Caco-2 (cell line): ENCODE measurements at regions not wholly inside any gene's neighbourhood (a gene's known extent, or its start where the extent isn't known, plus 50 kb on each side); places are given as distances from the start of the nearest gene placed in this dataset.

Experiments used
- BruUV-seq: library from RNA; stranded (reverse); fragments of 400-500 nt; replicated peaks from 2 replicates; lab custom pipeline; 2021; lab: Mats Ljungman, UMichigan
- CTCF ChIA-PET: fragments of 300-600 bp; sonication (Branson Sonifier 250); formaldehyde crosslinking; loops from one replicate; lab custom pipeline; 2022; ENCODE audit warnings: antibody characterized with exemption; lab: Charles Lee
- POLR2A ChIA-PET: fragments of 300-600 bp; sonication (Branson Sonifier 250); formaldehyde crosslinking; loops from one replicate; lab custom pipeline; 2022; ENCODE audit warnings: antibody characterized with exemption; lab: Charles Lee
- DNase-seq, 2 experiments: peaks; one replicate each; pipeline versions ENCODE4 v3.0.0 to v3.0.0-alpha.2; 2020 to 2022
- H3K27me3 ChIP-seq: replicated peaks from 2 replicates; pipeline ENCODE4 v1.6.0; 2011; ENCODE audit warnings: low read length; ENCODE audit not compliant: control insufficient read depth, insufficient read depth
- H3K36me3 ChIP-seq: 2 replicates; pipeline ENCODE4 v1.5.1; 2011; ENCODE audit warnings: low read length; ENCODE audit not compliant: control insufficient read depth, insufficient read depth
- H3K4me1 ChIP-seq: fragments of 250-450 bp; sonication (Bioruptor Pico); 2 replicates; pipeline ENCODE4 v1.5.1; 2020; ENCODE audit warnings: mild to moderate bottlenecking
- H3K4me3 ChIP-seq: 2 replicates; pipeline ENCODE4 v1.5.1; 2011; ENCODE audit warnings: low read depth, mild to moderate bottlenecking, control low read depth, low read length
- H3K9me3 ChIP-seq: fragments of 250-450 bp; sonication (Bioruptor Pico); 2 replicates; pipeline ENCODE4 v1.5.1; 2020; ENCODE audit warnings: mild to moderate bottlenecking, moderate library complexity
- H3K27ac Mint-ChIP-seq: one replicate; pipeline ENCODE4 v1.8.0; 2022; ENCODE audit warnings: mixed read lengths; ENCODE audit not compliant: unreplicated experiment
- H3K27me3 Mint-ChIP-seq: one replicate; pipeline ENCODE4 v1.8.0; 2022; ENCODE audit warnings: mixed read lengths; ENCODE audit not compliant: insufficient read depth, unreplicated experiment
- H3K36me3 Mint-ChIP-seq: one replicate; pipeline ENCODE4 v1.8.0; 2022; ENCODE audit warnings: mild to moderate bottlenecking, mixed read lengths; ENCODE audit not compliant: insufficient read depth, unreplicated experiment
- H3K4me1 Mint-ChIP-seq: one replicate; pipeline ENCODE4 v1.8.0; 2022; ENCODE audit warnings: low read depth, mixed read lengths; ENCODE audit not compliant: unreplicated experiment
- H3K4me3 Mint-ChIP-seq: one replicate; pipeline ENCODE4 v1.8.0; 2022; ENCODE audit warnings: mild to moderate bottlenecking, moderate library complexity, mixed read lengths; ENCODE audit not compliant: unreplicated experiment
- H3K9me3 Mint-ChIP-seq: one replicate; pipeline ENCODE4 v1.8.0; 2022; ENCODE audit warnings: mixed read lengths; ENCODE audit not compliant: unreplicated experiment
- CTCF ChIP-seq, 2 experiments: fragments of 200-600 bp in 1 of 2; IDR thresholded peaks; 1 replicate in 1 of 2; 2 replicates in 1 of 2; pipeline versions ENCODE4 v1.5.1 to v1.8.0; 2011 to 2022; ENCODE audit warnings: antibody characterized with exemption in 1 of 2, control low read depth in 1 of 2, inconsistent platforms in 1 of 2, low read depth in 1 of 2, low read length in 1 of 2, mild to moderate bottlenecking in 1 of 2, moderate library complexity in 1 of 2; ENCODE audit not compliant: insufficient read depth in 1 of 2, severe bottlenecking in 1 of 2, unreplicated experiment in 1 of 2
- intact Hi-C: fragments of 100-400 bp; cut with micrococcal nuclease; formaldehyde crosslinking; loops from one replicate; pipeline ENCODE4 v1.10.0; 2022; ENCODE audit not compliant: unreplicated experiment

GRCh38 chr10:31594347-31594873 lies 275.4 kb downstream of the ZEB1 start:
- Mint-ChIP-seq H3K4me1 (no peaks in the 10 kb centered on the region), H3K27ac (no peak overlapping the region), H3K36me3 (no peaks in the 10 kb centered on the region), H3K9me3 (peaks cover 25% of the 10 kb centered on the region), H3K4me3 (no peak overlapping the region), H3K27me3 (peaks cover 21% of the 10 kb centered on the region)
- H3K36me3 ChIP-seq = no peaks in the 10 kb centered on the region
- no TSS peak for BruUV-seq
- peaks cover 9% of the 10 kb centered on the region for H3K9me3 ChIP-seq
- intact Hi-C loops = no loop called here
- H3K27me3 ChIP-seq = no peaks in the 10 kb centered on the region; the same call in 1 of the 2 replicates
- ChIA-PET POLR2A (no interaction called here), CTCF (no interaction called here)
- TF ChIP-seq CTCF (IDR thresholded peaks at IDR 0.05; ENCODE audit: insufficient read depth in 1 of 2, low read depth in 1 of 2, low read length in 1 of 2, severe bottlenecking in 1 of 2, unreplicated experiment in 1 of 2) = no peak
- no peaks in the 10 kb centered on the region for H3K4me1 ChIP-seq
- no peak for DNase-seq
- no peak overlapping the region for H3K4me3 ChIP-seq

- Mint-ChIP-seq H3K9me3 (peaks cover 25% of the 10 kb centered on the region), H3K27ac (no peak overlapping the region), H3K4me3 (no peak overlapping the region), H3K27me3 (peaks cover 18% of the 10 kb centered on the region), H3K4me1 (no peaks in the 10 kb centered on the region), H3K36me3 (no peaks in the 10 kb centered on the region)
- H3K9me3 ChIP-seq = peaks cover 9% of the 10 kb centered on the region
- no peak for TF ChIP-seq CTCF (IDR thresholded peaks at IDR 0.05; ENCODE audit: insufficient read depth in 1 of 2, low read depth in 1 of 2, low read length in 1 of 2, severe bottlenecking in 1 of 2, unreplicated experiment in 1 of 2)
- H3K4me1 ChIP-seq = no peaks in the 10 kb centered on the region
- intact Hi-C loops = no loop called here
- DNase-seq = no peak
- no peaks in the 10 kb centered on the region; the same call in 1 of the 2 replicates for H3K27me3 ChIP-seq
- BruUV-seq = no TSS peak
- H3K4me3 ChIP-seq = no peak overlapping the region
- ChIA-PET CTCF (no interaction called here), POLR2A (no interaction called here)
- H3K36me3 ChIP-seq = no peaks in the 10 kb centered on the region
Measured at GRCh38 chr10:31593124-31593523, 274.1 kb downstream of the ZEB1 start.

- Mint-ChIP-seq H3K36me3 (no peaks in the 10 kb centered on the region), H3K9me3 (peaks cover 25% of the 10 kb centered on the region), H3K27me3 (peaks cover 18% of the 10 kb centered on the region), H3K4me3 (no peak overlapping the region), H3K4me1 (no peaks in the 10 kb centered on the region), H3K27ac (no peak overlapping the region)
- no peaks in the 10 kb centered on the region for H3K4me1 ChIP-seq
- no peak for TF ChIP-seq CTCF (IDR thresholded peaks at IDR 0.05; ENCODE audit: insufficient read depth in 1 of 2, low read depth in 1 of 2, low read length in 1 of 2, severe bottlenecking in 1 of 2, unreplicated experiment in 1 of 2)
- H3K36me3 ChIP-seq = no peaks in the 10 kb centered on the region
- ChIA-PET POLR2A (no interaction called here), CTCF (no interaction called here)
- no peaks in the 10 kb centered on the region for H3K27me3 ChIP-seq
- intact Hi-C loops = no loop called here
- H3K4me3 ChIP-seq = no peak overlapping the region
- no TSS peak for BruUV-seq
- DNase-seq = no peak
- H3K9me3 ChIP-seq = peaks cover 9% of the 10 kb centered on the region
Measured at GRCh38 chr10:31591569-31591968, 272.6 kb downstream of the ZEB1 start.
